Upper lobe of left lung (tissue), 4 donors: ENCODE measurements at regions not wholly inside any gene's neighbourhood (a gene's known extent, or its start where the extent isn't known, plus 50 kb on each side); places are given as distances from the start of the nearest gene placed in this dataset.

ENCODE experiments used
- CTCF ChIP-seq, 6 experiments: fragments of 450-650 bp in 4 of 6; fragments of 200-600 bp in 2 of 6; sonication (generic) in 2 of 6; IDR thresholded peaks; one replicate each; pipeline ENCODE4 v1.5.1; 2016 to 2019; ENCODE audit warnings: antibody characterized with exemption in 6 of 6
- POLR2A ChIP-seq, 4 donors: fragments of 450-650 bp; IDR thresholded peaks; one replicate each; pipeline ENCODE4 v1.5.1; 2016 to 2017; ENCODE audit warnings: antibody characterized with exemption in 4 of 4, mild to moderate bottlenecking in 2 of 4
- POLR2AphosphoS5 ChIP-seq, 2 donors: sonication (generic); formaldehyde crosslinking; IDR thresholded peaks; one replicate each; pipeline ENCODE4 v1.5.1; 2017; ENCODE audit warnings: antibody characterized with exemption in 2 of 2

GRCh38 chr6:95804847-95805541, 210.8 kb upstream of the FUT9 start:
- TF ChIP-seq CTCF (IDR thresholded peaks at IDR 0.05) (no peak), POLR2A (IDR thresholded peaks at IDR 0.05) (no peak), POLR2AphosphoS5 (IDR thresholded peaks at IDR 0.05) (no peak)
